ENCODE measurements at regions not wholly inside any gene's neighbourhood (a gene's known extent, or its start where the extent isn't known, plus 50 kb on each side); places are given as distances from the start of the nearest gene placed in this dataset.

GRCh38 chr7:66864294-66864693, 56.7 kb upstream of the TMEM248 start:
- H3K4me3 ChIP-seq, result no peak overlapping the region
- H3K4me1 ChIP-seq, result no peaks in the 10 kb centered on the region
- TF ChIP-seq Cebpa-rat (IDR thresholded peaks at IDR 0.05), result no peak
- no peak overlapping the region for H3K4me2 ChIP-seq
- H3K9me3 ChIP-seq, result no peaks in the 10 kb centered on the region
- no peak overlapping the region for H3K9ac ChIP-seq
- no peak overlapping the region for H3K27ac ChIP-seq
- H3K27me3 ChIP-seq, result no peaks in the 10 kb centered on the region
- H3K36me3 ChIP-seq, result peaks cover 73% of the 10 kb centered on the region
- no peaks in the 10 kb centered on the region for H4K20me1 ChIP-seq

GRCh38 chr7:66865290-66865864, 55.6 kb upstream of the TMEM248 start:
- peaks cover 73% of the 10 kb centered on the region for H3K36me3 ChIP-seq
- no peak for TF ChIP-seq Cebpa-rat (IDR thresholded peaks at IDR 0.05)

DNA sequence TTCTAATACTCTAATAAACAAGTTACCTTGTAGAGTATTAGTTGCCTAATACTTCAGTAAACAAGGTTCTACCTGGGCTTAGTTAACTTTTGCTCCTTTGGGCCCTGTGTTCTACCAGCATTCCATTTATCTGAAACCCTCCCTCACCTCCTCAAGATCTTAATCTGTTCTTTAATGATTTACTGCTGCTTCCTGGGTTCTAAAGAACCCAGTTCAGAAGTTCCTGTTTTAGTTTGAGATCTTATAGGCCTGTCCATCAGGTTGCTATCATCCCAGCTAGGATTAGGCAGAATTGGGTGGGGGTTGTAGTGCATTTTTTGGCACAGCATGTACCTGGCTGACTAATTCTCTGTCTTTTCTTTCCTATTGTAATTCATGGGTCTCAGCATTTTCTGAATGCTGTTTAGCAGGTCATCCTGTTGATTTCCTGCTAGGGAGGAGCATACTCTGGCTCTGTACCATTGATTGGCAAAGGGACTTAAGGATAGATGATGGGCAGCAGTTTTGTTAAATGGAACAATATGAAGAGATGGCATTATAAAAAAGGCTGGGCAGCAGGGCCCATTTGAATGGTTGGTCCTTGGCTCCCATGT, 53.7 kb upstream of the TMEM248 start:
- H4K20me1 ChIP-seq, result no peaks in the 10 kb centered on the region
- H3K36me3 ChIP-seq, result peaks cover 70% of the 10 kb centered on the region
- H3K4me3 ChIP-seq, result no peak overlapping the region
- H3K9ac ChIP-seq, result no peak overlapping the region
- TF ChIP-seq Cebpa-rat (IDR thresholded peaks at IDR 0.05), result no peak
- H3K9me3 ChIP-seq, result no peaks in the 10 kb centered on the region
- no peak overlapping the region for H3K4me2 ChIP-seq
- H3K27me3 ChIP-seq, result no peaks in the 10 kb centered on the region
- H3K27ac ChIP-seq, result no peak overlapping the region
- no peaks in the 10 kb centered on the region for H3K4me1 ChIP-seq

More at GRCh38 chr7:66865290-66865864, 55.6 kb upstream of the TMEM248 start:
- Histone ChIP-seq H3K4me1 (no peaks in the 10 kb centered on the region), H3K9ac (no peak overlapping the region), H4K20me1 (no peaks in the 10 kb centered on the region), H3K27me3 (no peaks in the 10 kb centered on the region), H3K4me2 (no peak overlapping the region), H3K27ac (no peak overlapping the region), H3K4me3 (no peak overlapping the region), H3K9me3 (no peaks in the 10 kb centered on the region)

DNA sequence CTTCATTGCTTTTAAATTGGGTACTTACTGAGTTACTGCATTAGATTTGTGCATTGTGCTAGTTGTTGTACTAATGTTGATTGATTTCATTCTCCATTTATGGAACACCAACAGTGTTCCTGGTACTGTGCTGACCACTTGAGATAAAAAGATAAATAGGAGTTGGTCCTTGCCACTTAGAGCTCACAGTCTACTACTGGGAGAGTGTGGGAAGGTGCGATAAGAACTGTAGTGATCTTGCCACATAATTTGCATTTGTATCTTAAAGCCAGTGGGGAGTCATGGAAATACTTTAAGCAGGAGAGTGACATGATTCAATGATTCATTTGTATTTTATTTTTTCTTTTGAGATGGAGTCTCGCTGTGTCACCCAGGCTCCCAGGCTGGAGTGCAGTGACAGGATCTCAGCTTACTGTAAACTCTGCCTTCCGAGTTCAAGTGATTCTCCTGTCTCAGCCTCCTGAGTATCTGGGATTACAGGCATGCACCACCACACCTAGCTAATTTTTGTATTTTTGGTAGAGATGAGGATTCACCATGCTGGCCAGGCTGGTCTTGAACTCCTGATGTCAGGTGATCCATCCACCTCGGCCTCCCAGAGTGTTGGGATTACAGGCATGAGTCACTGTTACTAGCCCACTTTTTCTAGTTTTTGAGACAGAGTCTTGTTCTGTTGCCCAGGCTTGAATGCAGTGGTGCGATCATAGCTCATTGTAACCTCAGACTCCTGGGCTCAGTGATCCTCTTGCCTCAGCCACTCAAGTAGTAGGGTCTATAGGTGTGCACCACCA, 51.2 kb upstream of the TMEM248 start:
- Histone ChIP-seq H3K4me2 (no peak overlapping the region), H3K4me3 (no peak overlapping the region), H3K27me3 (no peaks in the 10 kb centered on the region), H3K9ac (no peak overlapping the region), H3K9me3 (no peaks in the 10 kb centered on the region), H3K36me3 (peaks cover 61% of the 10 kb centered on the region), H3K27ac (no peak overlapping the region), H3K4me1 (no peaks in the 10 kb centered on the region), H4K20me1 (no peaks in the 10 kb centered on the region)
- no peak for TF ChIP-seq Cebpa-rat (IDR thresholded peaks at IDR 0.05)

GRCh38 chr7:66871076-66871475, 49.9 kb upstream of the TMEM248 start:
- H3K27ac ChIP-seq, result no peak overlapping the region
- no peak overlapping the region for H3K9ac ChIP-seq
- H3K36me3 ChIP-seq, result peaks cover 56% of the 10 kb centered on the region
- no peak overlapping the region for H3K4me2 ChIP-seq
- no peaks in the 10 kb centered on the region for H3K27me3 ChIP-seq
- no peaks in the 10 kb centered on the region for H3K4me1 ChIP-seq
- no peak overlapping the region for H3K4me3 ChIP-seq
- H4K20me1 ChIP-seq, result no peaks in the 10 kb centered on the region
- H3K9me3 ChIP-seq, result no peaks in the 10 kb centered on the region
- TF ChIP-seq Cebpa-rat (IDR thresholded peaks at IDR 0.05), result no peak
